HG02623 (cell line): ENCODE measurements at regions not wholly inside any gene's neighbourhood (a gene's known extent, or its start where the extent isn't known, plus 50 kb on each side); places are given as distances from the start of the nearest gene placed in this dataset.
"Not testable (repeated sequence)": the region's sequence is repeated elsewhere in the genome, so short reads cannot be mapped to it uniquely, and the experiment has no call there.

Experiments used
- ATAC-seq: cut with Tn5 transposase; IDR thresholded peaks from one replicate; pipeline ENCODE4 v1.9.1; 2021; ENCODE audit warnings: moderate library complexity; ENCODE audit not compliant: unreplicated experiment

DNA sequence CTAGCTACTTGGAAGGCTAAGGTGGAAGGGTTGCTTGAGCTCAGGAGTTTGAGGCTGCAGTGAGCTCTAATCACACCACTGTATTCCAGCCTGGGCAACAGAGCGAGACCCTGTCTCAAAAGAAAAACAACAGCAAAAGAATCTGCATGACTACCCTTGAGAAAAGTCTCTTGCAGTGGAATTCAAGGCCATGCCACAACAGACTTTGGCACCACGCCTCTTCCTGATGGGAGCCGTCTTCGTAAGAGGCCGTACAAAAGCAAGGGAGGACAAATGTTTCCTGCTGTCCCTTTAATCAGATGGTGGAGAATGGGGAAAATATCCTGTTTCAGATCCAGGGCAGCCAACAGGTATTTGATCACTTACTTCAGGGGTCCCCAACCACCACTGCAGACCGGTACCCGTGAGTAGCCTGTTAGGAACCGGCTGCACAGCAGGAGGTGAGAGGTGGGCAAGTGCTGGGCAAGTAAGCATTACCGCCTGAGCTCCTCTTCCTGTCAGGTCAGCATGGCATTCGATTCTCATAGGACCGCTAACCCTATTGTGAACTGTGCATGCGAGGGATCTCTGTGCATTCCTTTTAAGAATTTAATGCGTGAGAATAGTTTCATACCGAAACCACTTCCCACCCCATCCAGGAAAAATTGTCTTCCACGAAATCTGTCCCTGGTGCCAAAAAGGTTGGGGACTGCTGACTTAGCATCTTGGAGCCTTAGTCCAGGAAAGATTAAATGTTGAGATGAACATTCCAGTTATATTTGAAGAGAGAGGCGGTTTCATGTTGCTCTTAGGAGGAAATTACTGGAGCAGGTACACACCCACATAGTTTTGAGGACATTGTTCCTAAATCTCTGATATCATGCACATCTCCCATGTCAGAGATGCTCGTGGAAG, 94.4 kb upstream of the XPO1 start:
- ATAC-seq = no peak

DNA sequence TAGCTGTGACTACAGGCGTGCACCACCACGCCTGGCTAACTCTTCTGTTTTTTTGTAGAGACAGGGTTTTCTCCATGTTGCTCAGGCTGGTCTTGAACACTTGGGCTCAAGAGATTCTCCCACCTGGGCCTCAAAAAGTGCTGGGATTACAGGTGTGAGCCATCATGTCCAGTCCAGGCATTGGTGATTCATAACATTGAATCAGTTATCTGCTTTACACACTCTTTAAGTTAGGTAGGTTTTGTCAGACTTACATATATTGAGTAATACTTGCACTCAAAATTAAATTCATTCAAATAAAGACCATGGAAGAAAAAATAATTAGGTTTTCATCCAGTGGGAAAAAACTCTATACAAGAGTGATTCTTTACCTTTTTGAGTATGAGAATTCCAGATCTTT, 93.2 kb upstream of the XPO1 start:
- no peak for ATAC-seq

DNA sequence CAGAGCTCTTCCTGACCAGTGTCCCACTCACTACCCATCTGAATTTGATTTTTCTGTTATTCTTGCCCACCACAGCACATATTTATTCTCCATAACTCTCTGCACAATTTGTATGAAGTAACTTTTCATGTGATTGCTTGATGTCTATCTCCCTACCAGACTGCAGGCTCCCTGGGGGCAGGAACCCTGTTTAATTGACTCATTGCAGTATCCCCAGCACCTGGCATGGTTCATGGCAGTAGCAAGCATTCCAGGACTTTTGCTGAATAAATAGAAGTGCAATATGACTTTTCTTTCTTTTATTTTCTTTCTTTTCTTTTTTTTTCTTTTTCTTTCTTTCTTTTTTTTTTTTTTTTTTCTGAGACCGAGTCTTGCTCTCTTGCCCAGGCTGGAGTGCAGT, 88.7 kb upstream of the XPO1 start:
- ATAC-seq = no peak

DNA sequence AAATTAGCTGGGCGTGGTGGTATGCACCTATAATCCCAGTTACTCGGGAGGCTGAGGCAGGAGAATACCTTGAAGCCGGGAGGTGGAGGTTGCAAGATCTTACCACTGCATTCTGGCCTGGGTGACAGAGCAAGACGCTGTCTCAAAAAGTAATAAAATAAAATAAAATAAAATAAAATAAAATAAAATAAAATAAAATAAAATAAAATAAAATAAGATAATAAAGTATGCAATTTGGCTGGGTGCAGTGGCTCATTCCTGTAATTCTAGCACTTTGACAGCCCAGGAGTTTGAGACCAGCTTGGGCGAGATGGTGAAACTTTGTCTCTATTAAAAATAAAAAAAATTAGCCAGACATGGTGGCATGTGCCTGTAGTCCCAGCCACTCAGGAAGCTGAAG, 85.6 kb upstream of the XPO1 start:
- ATAC-seq = no peak

DNA sequence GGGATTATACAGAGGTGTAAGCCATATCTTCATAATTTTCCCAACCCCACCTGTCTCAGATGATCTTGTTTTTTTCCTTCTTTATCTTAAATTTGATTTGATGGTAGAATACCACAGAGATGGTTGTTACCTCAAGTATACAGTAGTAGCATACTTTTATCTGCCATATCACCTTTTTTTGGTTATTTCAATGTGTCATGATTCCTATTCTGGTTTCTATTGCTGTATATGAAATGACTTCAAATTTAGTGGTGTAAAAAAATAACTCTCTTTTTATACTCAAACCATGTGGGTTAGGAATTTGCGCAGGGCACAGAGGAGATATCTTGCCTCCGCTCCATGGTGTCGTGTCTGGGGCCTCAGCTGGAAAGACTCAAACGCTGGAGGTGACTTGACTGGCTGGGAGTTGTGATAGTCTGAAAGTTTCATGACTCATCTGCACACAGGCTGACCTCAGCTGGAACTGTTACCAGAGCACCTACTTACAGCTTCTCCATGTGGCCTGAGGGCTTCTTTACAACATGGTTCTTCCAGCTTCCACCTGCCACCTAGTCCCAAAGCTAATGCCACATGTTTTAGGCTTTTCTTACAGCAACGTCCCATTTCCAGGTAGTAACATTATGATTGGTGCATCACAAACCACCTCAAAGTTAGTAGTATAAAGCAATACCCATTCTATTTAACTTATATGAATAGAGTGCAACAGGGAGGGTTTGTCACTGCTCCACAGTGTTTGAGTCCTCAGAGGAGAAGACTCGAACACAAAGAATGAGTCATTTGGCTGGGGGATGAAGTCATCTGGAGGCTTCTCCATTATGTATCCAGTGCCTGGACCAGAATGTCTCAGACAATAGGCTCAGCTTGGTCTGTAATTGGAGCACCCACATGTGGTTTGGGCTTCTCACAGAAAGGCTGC, 82.3 kb upstream of the XPO1 start:
- ATAC-seq = no peak

DNA sequence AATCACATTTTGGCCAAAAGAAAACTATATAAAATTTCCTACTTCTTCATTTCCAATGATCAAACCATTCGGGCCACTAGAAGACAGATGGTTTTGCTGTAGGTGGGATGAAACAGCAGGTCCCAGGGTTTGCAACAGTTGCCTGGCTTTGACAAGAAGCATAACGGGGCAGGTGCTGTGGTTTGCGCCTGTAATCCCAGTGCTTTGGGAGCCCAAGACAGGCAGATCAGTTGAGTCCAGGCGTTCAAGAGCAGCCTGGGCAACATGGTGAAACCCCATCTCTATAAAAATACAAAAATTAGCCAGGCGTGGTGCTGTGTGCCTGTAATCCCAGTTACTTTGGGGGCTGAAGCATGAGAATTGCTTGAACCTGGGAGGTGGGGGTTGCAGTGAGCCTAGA, 81.4 kb upstream of the XPO1 start:
- no peak for ATAC-seq

DNA sequence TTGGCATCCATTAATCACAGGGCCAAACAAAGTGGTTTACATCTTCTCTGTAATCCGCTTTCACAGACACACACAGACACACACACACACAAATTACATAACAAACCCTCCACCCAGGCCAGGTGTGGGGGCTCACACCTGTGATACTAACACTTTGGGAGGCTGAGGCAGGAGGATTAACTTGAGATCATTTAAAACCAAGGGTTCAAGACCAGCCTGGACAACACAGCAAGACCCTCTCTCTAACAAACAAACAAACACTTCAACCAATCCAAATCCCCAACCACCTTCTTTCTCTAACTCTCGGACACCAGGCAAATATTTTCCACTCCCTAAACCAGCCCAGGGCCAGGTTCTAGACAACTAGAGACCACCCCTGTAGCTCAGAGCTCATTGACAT, 79.5 kb upstream of the XPO1 start:
- ATAC-seq = no peak

- ATAC-seq = no peak
These were observed 67.1 kb upstream of the XPO1 start for GRCh38 chr2:61605245-61605644.

DNA sequence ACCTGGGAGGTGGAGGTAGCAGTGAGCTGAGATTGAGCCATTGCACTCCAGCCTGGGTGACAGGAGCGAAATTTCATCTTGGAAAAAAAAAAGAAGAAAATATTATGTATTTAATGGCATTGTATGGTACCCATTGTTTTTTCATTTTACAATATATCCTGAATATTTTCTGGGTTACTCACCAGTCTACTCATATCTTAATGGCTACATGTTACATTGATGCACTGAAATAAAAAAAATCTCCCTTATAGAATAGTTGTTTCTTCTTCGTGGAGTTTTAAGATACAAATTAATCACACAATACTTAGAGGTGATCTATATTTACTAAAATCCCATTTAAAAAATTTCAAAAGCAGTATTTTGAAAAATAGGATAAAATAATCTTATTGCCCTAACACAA, 66.3 kb upstream of the XPO1 start:
- ATAC-seq = no peak

GRCh38 chr2:61598515-61599156, 60.5 kb upstream of the XPO1 start:
- ATAC-seq = not testable (repeated sequence)

- no peak for ATAC-seq
These were observed 59.4 kb upstream of the XPO1 start for GRCh38 chr2:61597300-61598289.

- ATAC-seq = not testable (repeated sequence)
These were observed 56.0 kb upstream of the XPO1 start for GRCh38 chr2:61594201-61594600.

DNA sequence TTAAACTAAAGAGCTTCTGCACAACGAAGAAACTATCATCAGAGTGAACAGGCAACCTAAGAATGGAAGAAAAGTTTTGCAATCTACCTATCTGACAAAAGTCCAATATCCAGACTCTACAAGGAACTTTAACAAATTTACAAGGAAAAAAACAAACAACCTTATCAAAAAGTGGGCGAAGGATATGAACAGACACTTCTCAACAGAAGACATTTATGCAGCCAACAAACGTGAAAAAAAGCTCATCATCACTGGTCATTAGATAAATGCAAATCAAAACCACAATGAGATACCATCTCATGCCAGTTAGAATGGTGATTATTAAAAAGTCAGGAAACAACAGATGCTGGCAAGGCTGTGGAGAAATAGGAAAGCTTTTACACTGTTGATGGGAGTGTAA, 55.5 kb upstream of the XPO1 start:
- not testable (repeated sequence) for ATAC-seq

DNA sequence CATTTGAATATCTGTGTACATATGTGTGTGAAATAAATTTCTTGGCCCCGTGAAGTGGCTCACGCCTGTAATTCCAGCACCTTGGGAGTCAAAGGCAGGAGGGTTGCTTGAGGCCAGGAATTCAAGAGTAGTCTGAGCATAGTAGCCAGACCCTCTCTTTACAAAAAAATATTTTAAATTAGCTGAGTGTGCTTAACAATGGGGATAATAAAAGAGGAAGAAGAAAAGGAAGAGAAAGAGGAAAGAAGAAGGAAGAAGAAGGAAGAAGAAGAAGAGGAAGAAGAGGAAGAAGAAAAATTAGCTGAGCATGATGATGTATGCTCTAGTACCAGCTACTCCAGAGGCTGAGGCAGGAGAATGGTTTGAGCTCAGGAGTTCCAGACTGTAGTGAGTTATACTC, 52.1 kb upstream of the XPO1 start:
- no peak for ATAC-seq

GRCh38 chr2:61588566-61588965, 50.4 kb upstream of the XPO1 start:
- ATAC-seq = no peak
